Renal cortical epithelial cell (primary cell): ENCODE measurements at regions not wholly inside any gene's neighbourhood (a gene's known extent, or its start where the extent isn't known, plus 50 kb on each side); places are given as distances from the start of the nearest gene placed in this dataset.

ENCODE experiments used
- DNase-seq: peaks from one replicate; pipeline ENCODE4 v3.0.0-alpha.2; 2011; ENCODE audit warnings: low read depth

- DNase-seq = no peak
Observed at GRCh38 chr22:19621373-19622060, 92.8 kb upstream of the SEPTIN5 start.

GRCh38 chr22:19622061-19622441 lies 92.3 kb upstream of the SEPTIN5 start:
- no peak for DNase-seq

- no peak for DNase-seq
Observed at GRCh38 chr22:19625331-19626041, 88.8 kb upstream of the SEPTIN5 start.

- no peak for DNase-seq
Observed at GRCh38 chr22:19626042-19626587, 88.2 kb upstream of the SEPTIN5 start.

- no peak for DNase-seq
Observed at GRCh38 chr22:19626666-19627065, 87.6 kb upstream of the SEPTIN5 start.

GRCh38 chr22:19628038-19628776 lies 86.1 kb upstream of the SEPTIN5 start:
- DNase-seq = no peak

GRCh38 chr22:19629331-19629719 lies 85.0 kb upstream of the SEPTIN5 start:
- no peak for DNase-seq

GRCh38 chr22:19629720-19630419 lies 84.4 kb upstream of the SEPTIN5 start:
- peak; percentile 38 for DNase-seq

- DNase-seq = no peak
Observed at GRCh38 chr22:19630614-19631013, 83.7 kb upstream of the SEPTIN5 start.

- no peak for DNase-seq
Observed at GRCh38 chr22:19631899-19632667, 82.2 kb upstream of the SEPTIN5 start.

- no peak for DNase-seq
Observed at GRCh38 chr22:19632668-19633148, 81.6 kb upstream of the SEPTIN5 start.

GRCh38 chr22:19634226-19634975 lies 79.9 kb upstream of the SEPTIN5 start:
- DNase-seq = no peak

GRCh38 chr22:19635644-19636043 lies 78.7 kb upstream of the SEPTIN5 start:
- DNase-seq = no peak

GRCh38 chr22:19636696-19637407 lies 77.5 kb upstream of the SEPTIN5 start:
- DNase-seq = no peak

GRCh38 chr22:19637408-19638281 lies 76.7 kb upstream of the SEPTIN5 start:
- no peak for DNase-seq

GRCh38 chr22:19638282-19639015 lies 75.9 kb upstream of the SEPTIN5 start:
- no peak for DNase-seq

GRCh38 chr22:19639610-19640135 lies 74.6 kb upstream of the SEPTIN5 start:
- no peak for DNase-seq

GRCh38 chr22:19640306-19640705 lies 74.0 kb upstream of the SEPTIN5 start:
- no peak for DNase-seq
